GM23338 (cell line): ENCODE measurements at regions not wholly inside any gene's neighbourhood (a gene's known extent, or its start where the extent isn't known, plus 50 kb on each side); places are given as distances from the start of the nearest gene placed in this dataset.

Experiments used
- ATAC-seq: fragments of 200-7000 bp; cut with Tn5 transposase; 3 replicates; pipeline ENCODE4 v1.9.1; 2020
- DNase-seq: peaks from one replicate; pipeline ENCODE4 v3.0.0-alpha.2; 2015; ENCODE audit warnings: low spot score
- H2AFZ ChIP-seq: fragments of 200-600 bp; sonication (generic); 2 replicates; pipeline ENCODE4 v1.8.0; 2016; ENCODE audit warnings: antibody characterized with exemption, mild to moderate bottlenecking, moderate library complexity
- H3F3A ChIP-seq: fragments of 200-600 bp; sonication (generic); replicated peaks from 2 replicates; pipeline ENCODE4 v1.8.0; 2017; ENCODE audit warnings: antibody characterized with exemption, mixed run types, low read depth
- H3K27ac ChIP-seq: fragments of 200-600 bp; sonication (generic); 2 replicates; pipeline ENCODE4 v1.6.1; 2016; ENCODE audit warnings: low read depth
- H3K27me3 ChIP-seq: fragments of 200-600 bp; sonication (generic); 2 replicates; pipeline ENCODE4 v1.8.0; 2016; ENCODE audit warnings: mild to moderate bottlenecking, mixed run types, moderate library complexity; ENCODE audit not compliant: insufficient read depth
- H3K36me3 ChIP-seq: fragments of 200-600 bp; sonication (generic); 2 replicates; pipeline ENCODE4 v1.8.0; 2016; ENCODE audit warnings: mild to moderate bottlenecking; ENCODE audit not compliant: insufficient read depth
- H3K4me1 ChIP-seq: fragments of 200-600 bp; sonication (generic); 2 replicates; pipeline ENCODE4 v1.8.0; 2016; ENCODE audit warnings: mild to moderate bottlenecking, moderate library complexity; ENCODE audit not compliant: insufficient read depth
- H3K4me2 ChIP-seq: fragments of 200-600 bp; sonication (generic); 2 replicates; pipeline ENCODE4 v1.7.1; 2017; ENCODE audit warnings: mixed run types
- H3K4me3 ChIP-seq: fragments of 200-600 bp; sonication (generic); 2 replicates; pipeline ENCODE4 v1.6.1; 2016; ENCODE audit warnings: mixed run types
- H3K79me2 ChIP-seq: fragments of 200-600 bp; sonication (generic); replicated peaks from 2 replicates; pipeline ENCODE4 v1.8.0; 2017; ENCODE audit warnings: mild to moderate bottlenecking; ENCODE audit not compliant: insufficient read depth
- H3K9me2 ChIP-seq: fragments of 200-600 bp; sonication (generic); 2 replicates; pipeline ENCODE4 v1.8.0; 2017; ENCODE audit not compliant: insufficient read depth
- H4K20me1 ChIP-seq: fragments of 200-600 bp; sonication (generic); replicated peaks from 2 replicates; pipeline ENCODE4 v1.8.0; 2017; ENCODE audit warnings: mild to moderate bottlenecking; ENCODE audit not compliant: insufficient read depth
- H3K27ac Mint-ChIP-seq: 2 replicates; pipeline ENCODE4 v1.8.0; 2020; ENCODE audit warnings: inconsistent platforms, mild to moderate bottlenecking, moderate library complexity, mixed read lengths
- H3K27me3 Mint-ChIP-seq: 3 replicates; pipeline ENCODE4 v1.8.0; 2022; ENCODE audit warnings: low read depth, mild to moderate bottlenecking, moderate library complexity, mixed read lengths, inconsistent platforms; ENCODE audit not compliant: insufficient read depth, poor library complexity
- H3K36me3 Mint-ChIP-seq: 3 replicates; pipeline ENCODE4 v1.8.0; 2021; ENCODE audit warnings: low read depth, mild to moderate bottlenecking, inconsistent platforms, moderate library complexity, mixed read lengths
- H3K4me1 Mint-ChIP-seq: 3 replicates; pipeline ENCODE4 v1.8.0; 2020; ENCODE audit warnings: mild to moderate bottlenecking, inconsistent platforms, mixed read lengths
- H3K4me3 Mint-ChIP-seq: 3 replicates; pipeline ENCODE4 v1.8.0; 2021; ENCODE audit warnings: moderate library complexity, mild to moderate bottlenecking, inconsistent platforms, mixed read lengths
- H3K9me3 Mint-ChIP-seq: 3 replicates; pipeline ENCODE4 v1.8.0; 2020; ENCODE audit warnings: moderate library complexity, mild to moderate bottlenecking, inconsistent platforms, mixed read lengths
- CREB1 ChIP-seq: fragments of 250-450 bp; sonication (Bioruptor Pico); IDR thresholded peaks from 2 replicates; pipeline ENCODE4 v1.5.0; 2020; ENCODE audit warnings: low read depth, mild to moderate bottlenecking, moderate library complexity
- CTCF ChIP-seq, 2 experiments: fragments of 200-600 bp in 1 of 2; sonication (generic) in 1 of 2; conservative IDR thresholded peaks; 2 replicates each; pipeline versions ENCODE4 v1.5.1 to v1.6.1; 2016 to 2017; ENCODE audit warnings: antibody characterized with exemption in 2 of 2, low read depth in 2 of 2, mild to moderate bottlenecking in 2 of 2, moderate library complexity in 1 of 2
- ETS1 ChIP-seq: IDR thresholded peaks from 2 replicates; pipeline ENCODE4 v1.6.1; 2016; ENCODE audit warnings: antibody characterized with exemption
- EZH2 ChIP-seq: fragments of 200-600 bp; sonication (generic); IDR thresholded peaks from one replicate; pipeline ENCODE4 v1.8.0; 2017; ENCODE audit warnings: antibody characterized with exemption, mild to moderate bottlenecking, low read depth; ENCODE audit not compliant: unreplicated experiment
- EZH2phosphoT487 ChIP-seq: fragments of 200-600 bp; sonication (generic); IDR thresholded peaks from one replicate; pipeline ENCODE4 v1.8.1; 2018; ENCODE audit warnings: antibody characterized with exemption; ENCODE audit not compliant: unreplicated experiment
- JUNB ChIP-seq: IDR thresholded peaks from one replicate; pipeline ENCODE4 v1.6.1; 2016; ENCODE audit warnings: antibody characterized with exemption; ENCODE audit not compliant: unreplicated experiment
- NANOG ChIP-seq: IDR thresholded peaks from 2 replicates; pipeline ENCODE4 v1.6.1; 2016; ENCODE audit warnings: antibody characterized with exemption, borderline replicate concordance
- POLR2AphosphoS5 ChIP-seq: IDR thresholded peaks from 2 replicates; pipeline ENCODE4 v1.6.1; 2016; ENCODE audit warnings: antibody characterized with exemption, low read depth
- STAT1 ChIP-seq: IDR thresholded peaks from one replicate; pipeline ENCODE4 v1.6.1; 2016; ENCODE audit warnings: antibody characterized with exemption; ENCODE audit not compliant: unreplicated experiment
- ZNF114 ChIP-seq: fragments of 250-450 bp; sonication (Bioruptor Pico); IDR thresholded peaks from 2 replicates; pipeline ENCODE4 v1.5.0; 2020; ENCODE audit warnings: mild to moderate bottlenecking, moderate library complexity
- ZNF331 ChIP-seq: fragments of 250-450 bp; sonication (Bioruptor Pico); IDR thresholded peaks from 2 replicates; pipeline ENCODE4 v1.5.0; 2020; ENCODE audit warnings: low read depth, mild to moderate bottlenecking, moderate library complexity
- TF ChIP-seq, protein P1 (sequence below): IDR thresholded peaks from one replicate; pipeline ENCODE4 v1.6.1; 2018; ENCODE audit warnings: antibody characterized with exemption; ENCODE audit not compliant: unreplicated experiment

- Histone ChIP-seq H3K79me2 (no peaks in the 10 kb centered on the region), H2AFZ (no peak overlapping the region), H3K27me3 (no peaks in the 10 kb centered on the region), H3K36me3 (no peaks in the 10 kb centered on the region), H3K4me2 (no peak overlapping the region), H3K4me3 (no peak overlapping the region), H3K9me2 (0 out of 2 replicates have a peak, but pooled peaks cover 3% of the 10 kb centered on the region), H4K20me1 (no peaks in the 10 kb centered on the region), H3F3A (no peaks in the 10 kb centered on the region), H3K27ac (no peak overlapping the region), H3K4me1 (no peaks in the 10 kb centered on the region)
- Mint-ChIP-seq H3K4me1 (peaks cover 3% of the 10 kb centered on the region; the same call in 1 of the 3 replicates), H3K27me3 (peaks cover 3% of the 10 kb centered on the region), H3K9me3 (no peaks in the 10 kb centered on the region), H3K4me3 (no peak overlapping the region), H3K36me3 (no peaks in the 10 kb centered on the region), H3K27ac (no peak overlapping the region)
- TF ChIP-seq EZH2 (no peak), JUNB (no peak)
- DNase-seq = no peak
- no peak for ATAC-seq
These were observed 97.1 kb upstream of the MAGI3 start for GRCh38 chr1:113293256-113293626.

DNA sequence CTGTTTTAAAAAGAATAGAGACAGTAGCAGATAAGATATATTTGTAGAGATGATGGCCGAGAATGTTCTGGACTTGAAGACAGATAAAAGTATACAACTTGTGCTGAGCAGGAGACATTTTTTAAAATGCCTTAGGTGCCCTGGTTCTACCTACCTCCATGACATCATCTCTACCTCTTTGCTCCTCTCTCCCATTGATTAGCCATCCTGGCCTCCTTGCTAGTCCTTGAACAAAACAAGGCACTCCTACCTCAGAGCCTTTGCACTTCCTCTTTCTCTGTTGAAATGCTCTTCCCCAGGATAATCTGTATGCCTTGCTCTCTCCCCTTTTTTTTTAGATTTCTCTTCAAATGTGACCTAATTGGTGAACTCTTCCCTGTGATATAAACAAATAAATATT is 92.6 kb upstream of the MAGI3 start:
- Mint-ChIP-seq H3K4me1 (peaks cover 4% of the 10 kb centered on the region; the same call in 2 of the 3 replicates), H3K9me3 (no peaks in the 10 kb centered on the region)
- DNase-seq = no peak
- TF ChIP-seq NANOG (no peak), ETS1 (no peak), ZNF331 (CRISPR knock-in tag) (no peak), EZH2phosphoT487 (no peak), CREB1 (no peak), POLR2AphosphoS5 (no peak), CTCF (conservative IDR thresholded peaks at IDR 0.05; ENCODE audit: low read depth in 2 of 2) (no peak), ZNF114 (CRISPR knock-in tag) (no peak), EZH2 (no peak), JUNB (no peak), STAT1 (no peak)
- TF ChIP-seq, protein P1, sequence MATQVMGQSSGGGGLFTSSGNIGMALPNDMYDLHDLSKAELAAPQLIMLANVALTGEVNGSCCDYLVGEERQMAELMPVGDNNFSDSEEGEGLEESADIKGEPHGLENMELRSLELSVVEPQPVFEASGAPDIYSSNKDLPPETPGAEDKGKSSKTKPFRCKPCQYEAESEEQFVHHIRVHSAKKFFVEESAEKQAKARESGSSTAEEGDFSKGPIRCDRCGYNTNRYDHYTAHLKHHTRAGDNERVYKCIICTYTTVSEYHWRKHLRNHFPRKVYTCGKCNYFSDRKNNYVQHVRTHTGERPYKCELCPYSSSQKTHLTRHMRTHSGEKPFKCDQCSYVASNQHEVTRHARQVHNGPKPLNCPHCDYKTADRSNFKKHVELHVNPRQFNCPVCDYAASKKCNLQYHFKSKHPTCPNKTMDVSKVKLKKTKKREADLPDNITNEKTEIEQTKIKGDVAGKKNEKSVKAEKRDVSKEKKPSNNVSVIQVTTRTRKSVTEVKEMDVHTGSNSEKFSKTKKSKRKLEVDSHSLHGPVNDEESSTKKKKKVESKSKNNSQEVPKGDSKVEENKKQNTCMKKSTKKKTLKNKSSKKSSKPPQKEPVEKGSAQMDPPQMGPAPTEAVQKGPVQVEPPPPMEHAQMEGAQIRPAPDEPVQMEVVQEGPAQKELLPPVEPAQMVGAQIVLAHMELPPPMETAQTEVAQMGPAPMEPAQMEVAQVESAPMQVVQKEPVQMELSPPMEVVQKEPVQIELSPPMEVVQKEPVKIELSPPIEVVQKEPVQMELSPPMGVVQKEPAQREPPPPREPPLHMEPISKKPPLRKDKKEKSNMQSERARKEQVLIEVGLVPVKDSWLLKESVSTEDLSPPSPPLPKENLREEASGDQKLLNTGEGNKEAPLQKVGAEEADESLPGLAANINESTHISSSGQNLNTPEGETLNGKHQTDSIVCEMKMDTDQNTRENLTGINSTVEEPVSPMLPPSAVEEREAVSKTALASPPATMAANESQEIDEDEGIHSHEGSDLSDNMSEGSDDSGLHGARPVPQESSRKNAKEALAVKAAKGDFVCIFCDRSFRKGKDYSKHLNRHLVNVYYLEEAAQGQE = no peak

More for the DNA sequence above, 92.6 kb upstream of the MAGI3 start:
- Mint-ChIP-seq H3K27ac (no peak overlapping the region), H3K36me3 (no peaks in the 10 kb centered on the region), H3K4me3 (no peak overlapping the region), H3K27me3 (no peaks in the 10 kb centered on the region)
- no peak for ATAC-seq
- Histone ChIP-seq H3K9me2 (no peaks in the 10 kb centered on the region), H3F3A (no peaks in the 10 kb centered on the region), H3K4me1 (no peaks in the 10 kb centered on the region), H2AFZ (no peak overlapping the region), H3K79me2 (no peaks in the 10 kb centered on the region), H3K27ac (no peak overlapping the region), H3K4me2 (no peak overlapping the region), H3K27me3 (no peaks in the 10 kb centered on the region), H3K4me3 (no peak overlapping the region), H4K20me1 (no peaks in the 10 kb centered on the region), H3K36me3 (no peaks in the 10 kb centered on the region)
